HL-60 (cell line): ENCODE measurements at regions not wholly inside any gene's neighbourhood (a gene's known extent, or its start where the extent isn't known, plus 50 kb on each side); places are given as distances from the start of the nearest gene placed in this dataset.

Experiments
- POLR2AphosphoS5 ChIP-seq: IDR thresholded peaks from 2 replicates; pipeline ENCODE4 v1.6.1; 2012; ENCODE audit warnings: low read depth
- TF ChIP-seq, protein P1 (sequence below): IDR thresholded peaks from one replicate; pipeline ENCODE4 v1.5.1; 2011; ENCODE audit warnings: low read length, control low read depth, inconsistent platforms; ENCODE audit not compliant: insufficient read depth
- TF ChIP-seq, protein P2 (sequence below): IDR thresholded peaks from 2 replicates; pipeline ENCODE4 v1.6.1; 2012; ENCODE audit warnings: low read depth; ENCODE audit not compliant: insufficient replicate concordance

DNA sequence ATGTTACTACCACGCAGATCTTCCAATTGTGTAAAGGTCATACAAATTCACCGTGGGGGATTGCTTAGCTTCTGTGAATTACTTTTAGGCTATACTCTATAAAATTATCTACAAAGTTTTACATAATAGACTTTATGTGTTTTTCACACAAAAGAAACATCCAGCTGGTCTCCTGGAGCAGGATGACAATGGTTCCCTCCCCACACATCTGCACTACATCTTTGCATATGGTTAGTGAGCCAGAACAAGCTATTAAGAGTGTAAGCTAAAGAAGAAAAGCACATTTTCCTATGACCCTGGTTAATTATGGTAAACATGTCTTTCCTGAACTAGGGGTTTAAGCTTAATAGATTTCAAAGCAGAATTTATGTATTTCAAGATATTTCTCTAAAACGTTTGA lies 295.1 kb downstream of the ASXL3 start:
- TF ChIP-seq, protein P1, sequence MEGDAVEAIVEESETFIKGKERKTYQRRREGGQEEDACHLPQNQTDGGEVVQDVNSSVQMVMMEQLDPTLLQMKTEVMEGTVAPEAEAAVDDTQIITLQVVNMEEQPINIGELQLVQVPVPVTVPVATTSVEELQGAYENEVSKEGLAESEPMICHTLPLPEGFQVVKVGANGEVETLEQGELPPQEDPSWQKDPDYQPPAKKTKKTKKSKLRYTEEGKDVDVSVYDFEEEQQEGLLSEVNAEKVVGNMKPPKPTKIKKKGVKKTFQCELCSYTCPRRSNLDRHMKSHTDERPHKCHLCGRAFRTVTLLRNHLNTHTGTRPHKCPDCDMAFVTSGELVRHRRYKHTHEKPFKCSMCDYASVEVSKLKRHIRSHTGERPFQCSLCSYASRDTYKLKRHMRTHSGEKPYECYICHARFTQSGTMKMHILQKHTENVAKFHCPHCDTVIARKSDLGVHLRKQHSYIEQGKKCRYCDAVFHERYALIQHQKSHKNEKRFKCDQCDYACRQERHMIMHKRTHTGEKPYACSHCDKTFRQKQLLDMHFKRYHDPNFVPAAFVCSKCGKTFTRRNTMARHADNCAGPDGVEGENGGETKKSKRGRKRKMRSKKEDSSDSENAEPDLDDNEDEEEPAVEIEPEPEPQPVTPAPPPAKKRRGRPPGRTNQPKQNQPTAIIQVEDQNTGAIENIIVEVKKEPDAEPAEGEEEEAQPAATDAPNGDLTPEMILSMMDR = no peak
- no peak for TF ChIP-seq POLR2AphosphoS5
- TF ChIP-seq, protein P2, sequence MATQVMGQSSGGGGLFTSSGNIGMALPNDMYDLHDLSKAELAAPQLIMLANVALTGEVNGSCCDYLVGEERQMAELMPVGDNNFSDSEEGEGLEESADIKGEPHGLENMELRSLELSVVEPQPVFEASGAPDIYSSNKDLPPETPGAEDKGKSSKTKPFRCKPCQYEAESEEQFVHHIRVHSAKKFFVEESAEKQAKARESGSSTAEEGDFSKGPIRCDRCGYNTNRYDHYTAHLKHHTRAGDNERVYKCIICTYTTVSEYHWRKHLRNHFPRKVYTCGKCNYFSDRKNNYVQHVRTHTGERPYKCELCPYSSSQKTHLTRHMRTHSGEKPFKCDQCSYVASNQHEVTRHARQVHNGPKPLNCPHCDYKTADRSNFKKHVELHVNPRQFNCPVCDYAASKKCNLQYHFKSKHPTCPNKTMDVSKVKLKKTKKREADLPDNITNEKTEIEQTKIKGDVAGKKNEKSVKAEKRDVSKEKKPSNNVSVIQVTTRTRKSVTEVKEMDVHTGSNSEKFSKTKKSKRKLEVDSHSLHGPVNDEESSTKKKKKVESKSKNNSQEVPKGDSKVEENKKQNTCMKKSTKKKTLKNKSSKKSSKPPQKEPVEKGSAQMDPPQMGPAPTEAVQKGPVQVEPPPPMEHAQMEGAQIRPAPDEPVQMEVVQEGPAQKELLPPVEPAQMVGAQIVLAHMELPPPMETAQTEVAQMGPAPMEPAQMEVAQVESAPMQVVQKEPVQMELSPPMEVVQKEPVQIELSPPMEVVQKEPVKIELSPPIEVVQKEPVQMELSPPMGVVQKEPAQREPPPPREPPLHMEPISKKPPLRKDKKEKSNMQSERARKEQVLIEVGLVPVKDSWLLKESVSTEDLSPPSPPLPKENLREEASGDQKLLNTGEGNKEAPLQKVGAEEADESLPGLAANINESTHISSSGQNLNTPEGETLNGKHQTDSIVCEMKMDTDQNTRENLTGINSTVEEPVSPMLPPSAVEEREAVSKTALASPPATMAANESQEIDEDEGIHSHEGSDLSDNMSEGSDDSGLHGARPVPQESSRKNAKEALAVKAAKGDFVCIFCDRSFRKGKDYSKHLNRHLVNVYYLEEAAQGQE = no peak
